ENCODE measurements at regions not wholly inside any gene's neighbourhood (a gene's known extent, or its start where the extent isn't known, plus 50 kb on each side); places are given as distances from the start of the nearest gene placed in this dataset.
"Not testable (repeated sequence)": the region's sequence is repeated elsewhere in the genome, so short reads cannot be mapped to it uniquely, and the experiment has no call there.

DNA sequence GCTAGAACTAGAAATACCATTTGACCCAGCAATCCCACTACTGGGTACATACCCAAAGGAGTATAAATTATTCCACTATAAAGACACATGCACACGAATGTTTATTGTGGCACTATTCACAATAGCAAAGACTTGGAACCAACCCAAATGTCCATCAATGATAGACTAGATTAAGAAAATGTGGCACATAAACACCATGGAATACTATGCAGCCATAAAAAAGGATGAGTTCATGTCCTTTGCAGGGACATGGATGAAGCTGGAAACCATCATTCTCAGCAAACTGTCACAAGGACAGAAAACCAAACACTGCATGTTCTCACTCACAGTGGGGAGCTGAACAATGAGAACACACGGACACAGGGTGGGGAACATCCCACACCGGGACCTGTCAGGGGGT is 207.8 kb upstream of the CCDC196 start:
- TF ChIP-seq, protein P1, sequence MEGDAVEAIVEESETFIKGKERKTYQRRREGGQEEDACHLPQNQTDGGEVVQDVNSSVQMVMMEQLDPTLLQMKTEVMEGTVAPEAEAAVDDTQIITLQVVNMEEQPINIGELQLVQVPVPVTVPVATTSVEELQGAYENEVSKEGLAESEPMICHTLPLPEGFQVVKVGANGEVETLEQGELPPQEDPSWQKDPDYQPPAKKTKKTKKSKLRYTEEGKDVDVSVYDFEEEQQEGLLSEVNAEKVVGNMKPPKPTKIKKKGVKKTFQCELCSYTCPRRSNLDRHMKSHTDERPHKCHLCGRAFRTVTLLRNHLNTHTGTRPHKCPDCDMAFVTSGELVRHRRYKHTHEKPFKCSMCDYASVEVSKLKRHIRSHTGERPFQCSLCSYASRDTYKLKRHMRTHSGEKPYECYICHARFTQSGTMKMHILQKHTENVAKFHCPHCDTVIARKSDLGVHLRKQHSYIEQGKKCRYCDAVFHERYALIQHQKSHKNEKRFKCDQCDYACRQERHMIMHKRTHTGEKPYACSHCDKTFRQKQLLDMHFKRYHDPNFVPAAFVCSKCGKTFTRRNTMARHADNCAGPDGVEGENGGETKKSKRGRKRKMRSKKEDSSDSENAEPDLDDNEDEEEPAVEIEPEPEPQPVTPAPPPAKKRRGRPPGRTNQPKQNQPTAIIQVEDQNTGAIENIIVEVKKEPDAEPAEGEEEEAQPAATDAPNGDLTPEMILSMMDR (IDR thresholded peaks at IDR 0.05; ENCODE audit: low read length) = not testable (repeated sequence)
- not testable (repeated sequence) for TF ChIP-seq EZH2 (optimal IDR thresholded peaks at IDR 0.05; ENCODE audit: low read depth, low read length); EZH2phosphoT487 (IDR thresholded peaks at IDR 0.05; ENCODE audit: low read length)
